H1 (cell line): ENCODE measurements at regions not wholly inside any gene's neighbourhood (a gene's known extent, or its start where the extent isn't known, plus 50 kb on each side); places are given as distances from the start of the nearest gene placed in this dataset.

ENCODE experiments used
- CTCF ChIA-PET: fragments of 300-600 bp; sonication (Branson Sonifier 250); formaldehyde crosslinking; loops from one replicate; lab custom pipeline; 2021; ENCODE audit not compliant: partially characterized antibody; lab: Charles Lee
- POLR2A ChIA-PET: fragments of 300-600 bp; sonication (Branson Sonifier 250); formaldehyde crosslinking; loops from one replicate; lab custom pipeline; 2021; ENCODE audit warnings: inconsistent platforms; ENCODE audit not compliant: partially characterized antibody; lab: Charles Lee
- DNase-seq, 2 experiments: peaks; one replicate each; pipeline versions ENCODE4 v3.0.0 to v3.0.0-alpha.2; 2010 to 2022; ENCODE audit warnings: low spot score in 2 of 2, low read depth in 1 of 2, mixed read lengths in 1 of 2
- FAIRE-seq: peaks from 2 replicates; lab custom pipeline; 2011; peaks lifted over from hg19 to GRCh38; lab: Jason Lieb, UNC
- H2AFZ ChIP-seq: 2 replicates; pipeline ENCODE4 v1.8.1; 2012; ENCODE audit warnings: low read length, inconsistent platforms
- H2AK5ac ChIP-seq: 2 replicates; pipeline ENCODE4 v1.6.1; 2013; ENCODE audit warnings: low read depth, low read length
- H2BK120ac ChIP-seq: replicated peaks from 2 replicates; pipeline ENCODE3; 2013; ENCODE audit warnings: low read depth, low read length, inconsistent platforms
- H2BK12ac ChIP-seq: 2 replicates; pipeline ENCODE4 v1.6.1; 2013; ENCODE audit warnings: low read depth, low read length
- H2BK15ac ChIP-seq: 2 replicates; pipeline ENCODE4 v1.6.1; 2013; ENCODE audit warnings: low read length
- H2BK20ac ChIP-seq: 2 replicates; pipeline ENCODE4 v1.6.1; 2013; ENCODE audit warnings: low read length
- H2BK5ac ChIP-seq: 2 replicates; pipeline ENCODE4 v1.6.1; 2013; ENCODE audit warnings: low read depth, low read length
- H3K14ac ChIP-seq: 2 replicates; pipeline ENCODE4 v1.6.1; 2013; ENCODE audit warnings: inconsistent platforms; ENCODE audit not compliant: insufficient read length
- H3K18ac ChIP-seq: 2 replicates; pipeline ENCODE4 v1.6.1; 2013; ENCODE audit warnings: low read length; ENCODE audit errors: extremely low read depth
- H3K23ac ChIP-seq: 2 replicates; pipeline ENCODE4 v1.6.1; 2013; ENCODE audit warnings: inconsistent platforms; ENCODE audit not compliant: insufficient read length
- H3K23me2 ChIP-seq: 2 replicates; pipeline ENCODE4 v1.6.1; 2013; ENCODE audit warnings: low read depth, low read length
- H3K27ac ChIP-seq: 2 replicates; pipeline ENCODE4 v1.6.1; 2011; ENCODE audit warnings: low read depth, low read length, inconsistent platforms
- H3K27me3 ChIP-seq, 4 experiments: replicated peaks in 1 of 4; 1 replicate in 1 of 4; 2 replicates in 3 of 4; pipeline versions ENCODE4 v1.6.1 to v1.8.1; 2011 to 2013; ENCODE audit warnings: low read length in 3 of 4, mild to moderate bottlenecking in 3 of 4, inconsistent platforms in 2 of 4, mixed read lengths in 2 of 4, moderate library complexity in 1 of 4; ENCODE audit not compliant: control insufficient read depth in 3 of 4, insufficient read depth in 3 of 4; ENCODE audit errors: extremely low read depth in 1 of 4
- H3K36me3 ChIP-seq, 4 experiments: 2 replicates each; pipeline versions ENCODE4 v1.6.1 to v1.8.1; 2011 to 2013; ENCODE audit warnings: mild to moderate bottlenecking in 4 of 4, low read length in 3 of 4, moderate library complexity in 2 of 4, control low read depth in 1 of 4, inconsistent platforms in 1 of 4; ENCODE audit not compliant: insufficient read depth in 4 of 4, control insufficient read depth in 2 of 4
- H3K4ac ChIP-seq: replicated peaks from 2 replicates; pipeline ENCODE3; 2013; ENCODE audit warnings: low read length, low read depth, mixed read lengths, inconsistent platforms; ENCODE audit not compliant: insufficient read length
- H3K4me1 ChIP-seq, 4 experiments: replicated peaks in 1 of 4; 1 replicate in 1 of 4; 2 replicates in 3 of 4; pipeline versions ENCODE4 v1.6.1 to v1.8.1; 2011 to 2013; ENCODE audit warnings: low read length in 3 of 4, inconsistent platforms in 2 of 4, mixed read lengths in 1 of 4; ENCODE audit not compliant: insufficient read depth in 4 of 4, control insufficient read depth in 3 of 4
- H3K4me2 ChIP-seq, 2 experiments: 2 replicates each; pipeline versions ENCODE4 v1.6.1 to v1.8.1; 2011 to 2013; ENCODE audit warnings: low read depth in 2 of 2, low read length in 2 of 2, control low read depth in 1 of 2, inconsistent platforms in 1 of 2, mild to moderate bottlenecking in 1 of 2; ENCODE audit not compliant: insufficient read depth in 1 of 2
- H3K4me3 ChIP-seq, 4 experiments: fragments of 200-600, 300-600 bp in 1 of 4; sonication (generic), shearing (Covaris generic), sonication (Bioruptor Twin) in 1 of 4; 2 replicates each; pipeline versions ENCODE4 v1.5.1 to v1.8.1; 2011 to 2016; ENCODE audit warnings: low read length in 4 of 4, low read depth in 3 of 4, control low read depth in 2 of 4, inconsistent platforms in 2 of 4, mild to moderate bottlenecking in 2 of 4, mixed read lengths in 1 of 4, moderate library complexity in 1 of 4; ENCODE audit not compliant: insufficient read depth in 2 of 4; ENCODE audit errors: extremely low read depth in 1 of 4
- H3K56ac ChIP-seq: replicated peaks from 2 replicates; pipeline ENCODE3; 2013; ENCODE audit warnings: low read depth, mild to moderate bottlenecking, mixed read lengths, low read length, inconsistent platforms; ENCODE audit not compliant: insufficient read length
- H3K79me1 ChIP-seq: 2 replicates; pipeline ENCODE4 v1.6.1; 2013; ENCODE audit warnings: low read depth, low read length, control low read depth
- H3K79me2 ChIP-seq, 2 experiments: 2 replicates each; pipeline versions ENCODE4 v1.6.1 to v1.8.1; 2012 to 2013; ENCODE audit warnings: low read length in 2 of 2, mild to moderate bottlenecking in 2 of 2, inconsistent platforms in 1 of 2; ENCODE audit not compliant: insufficient read depth in 2 of 2, control insufficient read depth in 1 of 2
- H3K9ac ChIP-seq, 4 experiments: replicated peaks in 1 of 4; 1 replicate in 1 of 4; 2 replicates in 3 of 4; pipeline versions ENCODE4 v1.6.1 to v1.8.1; 2011 to 2013; ENCODE audit warnings: low read depth in 3 of 4, low read length in 3 of 4, control low read depth in 2 of 4, mild to moderate bottlenecking in 2 of 4, moderate library complexity in 2 of 4, inconsistent platforms in 1 of 4; ENCODE audit errors: extremely low read depth in 1 of 4
- H3K9me3 ChIP-seq, 2 experiments: 2 replicates each; pipeline versions ENCODE4 v1.6.1 to v1.8.1; 2012 to 2013; ENCODE audit warnings: mild to moderate bottlenecking in 2 of 2, moderate library complexity in 2 of 2, control low read depth in 1 of 2, inconsistent platforms in 1 of 2, low read depth in 1 of 2, low read length in 1 of 2, mixed read lengths in 1 of 2; ENCODE audit not compliant: insufficient read depth in 2 of 2
- H4K20me1 ChIP-seq, 2 experiments: replicated peaks in 1 of 2; 2 replicates each; pipeline versions ENCODE3 to v1.8.1; 2011 to 2013; ENCODE audit warnings: inconsistent platforms in 2 of 2, low read length in 2 of 2, mild to moderate bottlenecking in 1 of 2; ENCODE audit not compliant: insufficient read depth in 2 of 2, control insufficient read depth in 1 of 2
- H4K5ac ChIP-seq: 2 replicates; pipeline ENCODE4 v1.6.1; 2013; ENCODE audit warnings: low read length, low read depth, mixed read lengths, inconsistent platforms; ENCODE audit not compliant: insufficient read length
- H4K8ac ChIP-seq: 2 replicates; pipeline ENCODE4 v1.8.0; 2013; ENCODE audit warnings: mild to moderate bottlenecking, moderate library complexity, low read length, inconsistent platforms; ENCODE audit not compliant: insufficient read depth; ENCODE audit errors: extremely low read depth
- H4K91ac ChIP-seq: replicated peaks from 2 replicates; pipeline ENCODE3; 2013; ENCODE audit warnings: low read length, mixed read lengths, inconsistent platforms; ENCODE audit not compliant: insufficient read length
- ASH2L ChIP-seq: fragments of 200-600, 300-600 bp; sonication (generic); IDR thresholded peaks from one replicate; pipeline ENCODE4 v1.7.1; 2017; ENCODE audit warnings: low read length
- BACH1 ChIP-seq: IDR thresholded peaks from 2 replicates; pipeline ENCODE4 v1.6.1; 2012; ENCODE audit warnings: low read length, improper control_type of control experiment
- CHD1 ChIP-seq: IDR thresholded peaks from 2 replicates; pipeline ENCODE4 v1.6.1; 2012; ENCODE audit warnings: low read depth, low read length, improper control_type of control experiment
- EGR1 ChIP-seq: IDR thresholded peaks from 2 replicates; pipeline ENCODE4 v1.6.1; 2011; ENCODE audit warnings: low read depth, low read length, borderline replicate concordance
- EP300 ChIP-seq, 2 experiments: IDR thresholded peaks; 1 replicate in 1 of 2; 2 replicates in 1 of 2; pipeline ENCODE4 v1.6.1; 2011 to 2012; ENCODE audit warnings: low read depth in 2 of 2, low read length in 2 of 2, mild to moderate bottlenecking in 2 of 2, borderline replicate concordance in 1 of 2, inconsistent platforms in 1 of 2, moderate library complexity in 1 of 2
- GABPA ChIP-seq: IDR thresholded peaks from 2 replicates; pipeline ENCODE4 v1.6.1; 2011; ENCODE audit warnings: mild to moderate bottlenecking, low read length, moderate library complexity, borderline replicate concordance; ENCODE audit not compliant: insufficient read depth
- POLR2AphosphoS5 ChIP-seq: IDR thresholded peaks from 2 replicates; pipeline ENCODE4 v1.6.1; 2011; ENCODE audit warnings: low read depth, low read length
- RNF2 ChIP-seq: fragments of 200-900, 300-1000 bp; sonication (generic); IDR thresholded peaks from 2 replicates; pipeline ENCODE4 v1.7.1; 2016; ENCODE audit warnings: borderline replicate concordance, low read depth, mild to moderate bottlenecking, antibody characterized with exemption, low read length; ENCODE audit not compliant: poor library complexity, severe bottlenecking; ENCODE audit errors: missing control alignments
- RXRA ChIP-seq: IDR thresholded peaks from 2 replicates; pipeline ENCODE4 v1.6.1; 2011; ENCODE audit warnings: low read depth, mild to moderate bottlenecking, low read length, moderate library complexity; ENCODE audit not compliant: insufficient read depth
- ZNF274 ChIP-seq: IDR thresholded peaks from 2 replicates; pipeline ENCODE4 v1.7.0; 2012; ENCODE audit warnings: low read length, borderline replicate concordance; ENCODE audit errors: extremely low read depth
- TF ChIP-seq, protein P1 (sequence below): IDR thresholded peaks from 2 replicates; pipeline ENCODE4 v1.6.1; 2012; ENCODE audit warnings: low read length, inconsistent platforms

- no peak overlapping the region for H3K18ac ChIP-seq
- H3K27ac ChIP-seq, result no peak overlapping the region
- H3K9ac ChIP-seq, result no peak overlapping the region
Observed at GRCh38 chr1:234965111-234965510, 163.5 kb downstream of the TOMM20 start.

More at GRCh38 chr1:234965111-234965510, 163.5 kb downstream of the TOMM20 start:
- no peaks in the 10 kb centered on the region for H4K20me1 ChIP-seq
- no peak overlapping the region for H3K4me3 ChIP-seq
- H4K5ac ChIP-seq, result no peak overlapping the region
- H2AFZ ChIP-seq, result no peak overlapping the region
- no peak overlapping the region for H2BK5ac ChIP-seq
- H3K14ac ChIP-seq, result no peak overlapping the region
- no peak overlapping the region for H3K4me2 ChIP-seq
- H2AK5ac ChIP-seq, result 0 out of 2 replicates have a peak overlapping the region, but pooled peaks have one; percentile 79
- H3K23me2 ChIP-seq, result no peaks in the 10 kb centered on the region; the same call in 1 of the 2 replicates
- H2BK15ac ChIP-seq, result no peak overlapping the region
- POLR2A ChIA-PET, result interaction anchor here (0.9 to 1.7 kb wide), 2 partner anchors 14 to 354 kb away, joined by 3 to 4 read pairs; no protein-coding TSS in a partner anchor
- no peak overlapping the region for H4K91ac ChIP-seq
- H2BK20ac ChIP-seq, result no peak overlapping the region
- peaks cover 0 to 4% (median 1%) of the 10 kb centered on the region in 4 experiments; a peak in 3 of 7 replicates for H3K27me3 ChIP-seq
- peak overlapping the region; percentile 78; the same call in 1 of the 2 replicates for H2BK12ac ChIP-seq
- peak overlapping the region; percentile 65 for H3K4ac ChIP-seq
- TF ChIP-seq EP300 (IDR thresholded peaks at IDR 0.05; ENCODE audit: borderline replicate concordance in 1 of 2, low read depth in 2 of 2, low read length in 2 of 2), result no peak
- TF ChIP-seq RNF2, result no peak
- TF ChIP-seq BACH1, result no peak
- TF ChIP-seq, protein P1, sequence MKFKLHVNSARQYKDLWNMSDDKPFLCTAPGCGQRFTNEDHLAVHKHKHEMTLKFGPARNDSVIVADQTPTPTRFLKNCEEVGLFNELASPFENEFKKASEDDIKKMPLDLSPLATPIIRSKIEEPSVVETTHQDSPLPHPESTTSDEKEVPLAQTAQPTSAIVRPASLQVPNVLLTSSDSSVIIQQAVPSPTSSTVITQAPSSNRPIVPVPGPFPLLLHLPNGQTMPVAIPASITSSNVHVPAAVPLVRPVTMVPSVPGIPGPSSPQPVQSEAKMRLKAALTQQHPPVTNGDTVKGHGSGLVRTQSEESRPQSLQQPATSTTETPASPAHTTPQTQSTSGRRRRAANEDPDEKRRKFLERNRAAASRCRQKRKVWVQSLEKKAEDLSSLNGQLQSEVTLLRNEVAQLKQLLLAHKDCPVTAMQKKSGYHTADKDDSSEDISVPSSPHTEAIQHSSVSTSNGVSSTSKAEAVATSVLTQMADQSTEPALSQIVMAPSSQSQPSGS, result no peak
- no peak for TF ChIP-seq RXRA
- no peak for TF ChIP-seq EGR1
- no peak for TF ChIP-seq POLR2AphosphoS5
- TF ChIP-seq ASH2L, result no peak
- TF ChIP-seq GABPA, result no peak
- no peak for TF ChIP-seq CHD1
- no peak for TF ChIP-seq ZNF274
- H3K79me2 ChIP-seq, result no peaks in the 10 kb centered on the region
- H3K9me3 ChIP-seq, result no peaks in the 10 kb centered on the region
- H4K8ac ChIP-seq, result no peak overlapping the region
- no peak overlapping the region for H3K56ac ChIP-seq
- H3K23ac ChIP-seq, result no peak overlapping the region
- no peak overlapping the region for H2BK120ac ChIP-seq
- H3K4me1 ChIP-seq, result peaks cover 2 to 13% (median 9%) of the 10 kb centered on the region in 4 experiments; a peak in 6 of 7 replicates
- CTCF ChIA-PET, result interaction anchor here (0.6 kb wide), 1 partner anchor 17 kb away, joined by 3 read pairs; no protein-coding TSS in a partner anchor
- H3K36me3 ChIP-seq, result no peaks in the 10 kb centered on the region
- no peaks in the 10 kb centered on the region for H3K79me1 ChIP-seq
- DNase-seq (no peak), FAIRE-seq (no peak)
